Activated T-helper 2 cell treated with anti-CD3 and anti-CD28 coated beads, Interferon-gamma antibody, Interleukin-2, Interleukin-4, amounts not matched to agents 10 μg/mL and 5 μg/mL and 100 μg/mL, durations not matched to agents 14 hours and 24 hours and 36 hours (primary cell): ENCODE measurements at regions not wholly inside any gene's neighbourhood (a gene's known extent, or its start where the extent isn't known, plus 50 kb on each side); places are given as distances from the start of the nearest gene placed in this dataset.

Source experiments
- DNase-seq: peaks from one replicate; pipeline ENCODE4 v3.0.0; 2021; ENCODE audit warnings: low spot score
- H3K27ac Mint-ChIP-seq: one replicate; pipeline ENCODE4 v1.8.0; 2021; ENCODE audit warnings: mixed read lengths
- H3K27me3 Mint-ChIP-seq: one replicate; pipeline ENCODE4 v1.8.0; 2021; ENCODE audit warnings: low read depth, mixed read lengths
- H3K36me3 Mint-ChIP-seq: one replicate; pipeline ENCODE4 v1.8.0; 2021; ENCODE audit warnings: low read depth, mixed read lengths
- H3K4me1 Mint-ChIP-seq: one replicate; pipeline ENCODE4 v1.8.0; 2021; ENCODE audit warnings: low read depth, mixed read lengths
- H3K4me3 Mint-ChIP-seq: one replicate; pipeline ENCODE4 v1.8.0; 2021; ENCODE audit warnings: low read depth, mild to moderate bottlenecking, moderate library complexity, mixed read lengths
- H3K9me3 Mint-ChIP-seq: one replicate; pipeline ENCODE4 v1.8.0; 2021; ENCODE audit warnings: mixed read lengths
- intact Hi-C: fragments of 100-400 bp; cut with micrococcal nuclease; formaldehyde crosslinking; loops from one replicate; pipeline ENCODE4 v1.15.1; 2023

- H3K9me3 Mint-ChIP-seq = peaks cover 8% of the 10 kb centered on the region
- no peak overlapping the region for H3K27ac Mint-ChIP-seq
- no peaks in the 10 kb centered on the region for H3K4me1 Mint-ChIP-seq
- H3K4me3 Mint-ChIP-seq = no peak overlapping the region
- H3K27me3 Mint-ChIP-seq = no peaks in the 10 kb centered on the region
- no peak for DNase-seq
- H3K36me3 Mint-ChIP-seq = peaks cover 4% of the 10 kb centered on the region
- intact Hi-C loops = no loop called here
Observed at GRCh38 chr3:189491831-189492230, 139.4 kb upstream of the TP63 start.

GRCh38 chr3:189493271-189493670 lies 137.9 kb upstream of the TP63 start:
- Mint-ChIP-seq H3K9me3 (peaks cover 8% of the 10 kb centered on the region), H3K27ac (no peak overlapping the region), H3K4me1 (no peaks in the 10 kb centered on the region), H3K27me3 (no peaks in the 10 kb centered on the region), H3K36me3 (peaks cover 4% of the 10 kb centered on the region), H3K4me3 (no peak overlapping the region)
- intact Hi-C loops = no loop called here
- DNase-seq = no peak

DNA sequence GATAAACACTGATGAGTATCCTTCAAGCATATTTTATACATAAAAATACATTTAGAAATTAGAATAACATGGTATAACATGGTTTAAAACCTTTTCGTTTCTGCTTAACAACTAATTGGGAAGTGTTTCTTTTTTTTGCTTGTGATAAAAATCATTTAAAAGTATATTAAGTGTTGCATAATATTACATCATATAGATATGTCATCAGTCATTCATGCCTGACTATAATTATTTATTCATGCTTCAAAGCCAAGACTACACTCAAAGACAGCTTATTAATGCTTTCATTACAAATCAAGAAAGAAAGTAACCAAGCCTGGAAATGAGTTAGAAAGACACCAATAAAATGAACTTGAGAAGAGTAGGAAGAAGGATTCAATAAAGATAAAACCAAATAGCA lies 136.6 kb upstream of the TP63 start:
- no peak overlapping the region for H3K4me3 Mint-ChIP-seq
- intact Hi-C loops = no loop called here

DNA sequence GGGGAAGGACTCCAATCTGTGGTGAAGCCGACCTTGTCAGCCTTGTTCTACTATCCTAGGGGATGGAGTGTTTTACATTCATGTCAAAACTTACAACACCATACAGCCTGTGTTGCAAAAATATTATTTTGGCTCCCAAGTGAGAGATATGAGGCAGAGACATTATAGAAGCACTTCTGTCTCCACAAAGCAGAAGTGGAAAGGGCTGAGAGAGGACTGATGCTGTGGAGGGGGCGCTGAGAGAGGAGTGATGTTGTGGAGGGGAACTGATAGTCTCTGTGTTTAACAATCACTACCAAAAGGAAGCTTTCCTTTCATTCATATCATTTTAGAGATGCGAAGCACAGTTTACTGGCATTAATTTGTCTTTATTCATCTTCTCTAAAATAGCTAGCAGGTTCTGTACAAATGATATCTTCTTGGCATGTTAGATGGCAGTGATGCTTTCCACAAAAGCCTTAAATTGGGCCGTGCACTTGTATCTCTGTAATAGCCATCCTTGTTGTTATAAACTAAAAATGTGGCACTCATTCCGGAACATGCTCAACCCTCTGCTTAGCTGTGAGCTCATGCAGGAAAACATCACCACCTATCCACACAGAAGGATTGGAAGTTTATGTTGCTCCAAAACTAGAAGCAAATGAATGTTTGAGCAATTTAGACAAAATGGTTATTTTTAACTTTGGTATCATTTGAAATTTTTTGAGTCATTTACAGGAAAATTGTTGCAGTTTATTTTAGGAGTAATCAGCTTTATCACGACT lies 134.6 kb upstream of the TP63 start:
- Mint-ChIP-seq H3K27ac (no peak overlapping the region), H3K27me3 (no peaks in the 10 kb centered on the region), H3K4me3 (no peak overlapping the region), H3K9me3 (peaks cover 17% of the 10 kb centered on the region), H3K4me1 (peaks cover 10% of the 10 kb centered on the region), H3K36me3 (peaks cover 17% of the 10 kb centered on the region)
- intact Hi-C loops = no loop called here
- DNase-seq = no peak

More for the DNA sequence above, 136.6 kb upstream of the TP63 start:
- DNase-seq = no peak
- no peak overlapping the region for H3K27ac Mint-ChIP-seq
- peaks cover 10% of the 10 kb centered on the region for H3K9me3 Mint-ChIP-seq
- H3K4me1 Mint-ChIP-seq = peaks cover 2% of the 10 kb centered on the region
- H3K27me3 Mint-ChIP-seq = no peaks in the 10 kb centered on the region
- H3K36me3 Mint-ChIP-seq = peaks cover 12% of the 10 kb centered on the region

GRCh38 chr3:189498995-189499704 lies 132.0 kb upstream of the TP63 start:
- peaks cover 27% of the 10 kb centered on the region for H3K4me1 Mint-ChIP-seq
- intact Hi-C loops = no loop called here
- H3K4me3 Mint-ChIP-seq = no peak overlapping the region
- H3K27ac Mint-ChIP-seq = no peak overlapping the region
- H3K9me3 Mint-ChIP-seq = peaks cover 15% of the 10 kb centered on the region
- DNase-seq = no peak
- H3K27me3 Mint-ChIP-seq = no peaks in the 10 kb centered on the region
- H3K36me3 Mint-ChIP-seq = peaks cover 17% of the 10 kb centered on the region

DNA sequence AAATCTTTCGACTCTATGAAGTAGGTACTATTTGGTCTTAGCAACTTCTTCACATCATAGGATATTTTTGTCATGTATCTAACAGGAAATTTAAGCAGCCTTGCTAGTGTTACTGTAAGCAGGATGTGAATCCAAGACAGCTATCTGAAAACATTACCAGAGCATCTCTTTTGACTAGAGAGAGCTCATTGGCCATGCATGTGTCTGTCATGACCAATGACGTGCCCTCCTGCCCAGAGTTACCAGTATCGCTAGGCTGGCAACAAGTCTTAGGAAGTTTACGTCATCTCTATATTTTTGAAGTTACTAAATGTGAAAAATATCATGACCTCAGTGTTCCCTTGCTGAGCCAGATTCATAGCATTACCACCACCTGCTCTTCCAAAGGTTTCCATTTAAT lies 130.9 kb upstream of the TP63 start:
- intact Hi-C loops = no loop called here
- Mint-ChIP-seq H3K4me1 (peaks cover 35% of the 10 kb centered on the region), H3K27me3 (no peaks in the 10 kb centered on the region), H3K36me3 (peaks cover 26% of the 10 kb centered on the region), H3K27ac (no peak overlapping the region), H3K9me3 (peaks cover 20% of the 10 kb centered on the region), H3K4me3 (no peak overlapping the region)
- DNase-seq = no peak

DNA sequence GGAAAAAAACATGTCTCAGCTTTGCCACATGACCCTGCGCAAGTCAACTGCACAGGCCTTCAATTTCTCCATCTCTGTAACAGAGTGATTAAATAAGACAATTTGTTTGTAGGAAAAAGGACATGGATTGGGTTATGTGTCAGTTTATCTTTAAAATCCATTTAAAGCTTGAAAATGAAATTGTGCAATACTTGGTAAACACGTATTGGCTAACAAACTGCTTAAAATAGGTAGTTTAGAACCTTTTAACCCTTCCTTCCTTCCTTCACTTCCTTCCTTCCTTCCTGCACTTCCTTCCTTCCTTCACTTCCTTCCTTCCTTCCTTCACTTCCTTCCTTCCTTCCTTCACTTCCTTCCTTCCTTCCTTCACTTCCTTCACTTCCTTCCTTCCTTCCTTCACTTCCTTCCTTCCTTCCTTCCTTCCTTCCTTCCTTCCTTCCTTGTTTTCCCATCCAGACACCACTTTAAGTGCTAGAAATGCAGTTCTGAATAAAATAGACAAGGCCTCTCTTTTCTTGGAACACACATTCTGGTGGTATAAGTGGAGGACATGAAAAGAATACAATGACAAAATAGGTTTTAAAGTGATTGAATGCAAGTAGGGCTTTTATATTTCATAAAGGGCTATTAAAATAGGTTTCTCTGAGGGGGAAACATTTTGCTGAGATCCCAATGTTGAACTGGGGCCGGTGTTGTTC lies 130.2 kb upstream of the TP63 start:
- Mint-ChIP-seq H3K9me3 (peaks cover 20% of the 10 kb centered on the region), H3K27ac (no peak overlapping the region), H3K4me3 (no peak overlapping the region), H3K36me3 (peaks cover 33% of the 10 kb centered on the region), H3K4me1 (peaks cover 35% of the 10 kb centered on the region), H3K27me3 (no peaks in the 10 kb centered on the region)
- DNase-seq = no peak
- intact Hi-C loops = no loop called here

DNA sequence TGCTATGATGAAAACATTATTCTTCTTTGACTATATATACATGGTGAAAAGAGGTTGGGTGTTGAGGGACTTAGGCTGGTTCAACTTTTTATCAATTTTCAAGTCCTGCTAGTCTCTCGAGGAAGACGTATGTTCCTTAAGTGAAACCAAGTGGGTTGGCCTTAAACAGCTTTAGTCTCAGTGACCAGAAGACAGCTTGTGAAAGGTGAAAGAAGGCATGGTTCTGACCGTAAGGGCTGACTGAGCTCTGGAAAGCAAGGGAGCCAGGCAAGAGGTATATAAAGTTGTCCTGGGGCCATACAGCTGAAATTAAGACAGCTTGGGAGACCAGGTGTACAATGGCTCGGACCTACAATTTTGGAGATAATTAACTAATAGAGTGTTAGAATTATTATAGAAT lies 128.9 kb upstream of the TP63 start:
- intact Hi-C loops = loop anchor here (1.0 to 2.0 kb wide), 6 partner anchors 15 to 178 kb away; no protein-coding TSS in a partner anchor
- Mint-ChIP-seq H3K4me1 (peaks cover 38% of the 10 kb centered on the region), H3K27ac (peak overlapping the region; percentile 54), H3K4me3 (no peak overlapping the region), H3K27me3 (no peaks in the 10 kb centered on the region), H3K9me3 (peaks cover 28% of the 10 kb centered on the region), H3K36me3 (peaks cover 42% of the 10 kb centered on the region)
- DNase-seq = no peak

- peaks cover 41% of the 10 kb centered on the region for H3K4me1 Mint-ChIP-seq
- no peak overlapping the region for H3K4me3 Mint-ChIP-seq
- no peak for DNase-seq
- H3K9me3 Mint-ChIP-seq = peaks cover 31% of the 10 kb centered on the region
- H3K36me3 Mint-ChIP-seq = peaks cover 46% of the 10 kb centered on the region
- intact Hi-C loops = loop anchor here (1.0 to 2.0 kb wide), 7 partner anchors 14 to 178 kb away; no protein-coding TSS in a partner anchor
- peak overlapping the region; percentile 30 for H3K27ac Mint-ChIP-seq
- no peaks in the 10 kb centered on the region for H3K27me3 Mint-ChIP-seq
Observed at GRCh38 chr3:189502676-189503257, 128.4 kb upstream of the TP63 start.

DNA sequence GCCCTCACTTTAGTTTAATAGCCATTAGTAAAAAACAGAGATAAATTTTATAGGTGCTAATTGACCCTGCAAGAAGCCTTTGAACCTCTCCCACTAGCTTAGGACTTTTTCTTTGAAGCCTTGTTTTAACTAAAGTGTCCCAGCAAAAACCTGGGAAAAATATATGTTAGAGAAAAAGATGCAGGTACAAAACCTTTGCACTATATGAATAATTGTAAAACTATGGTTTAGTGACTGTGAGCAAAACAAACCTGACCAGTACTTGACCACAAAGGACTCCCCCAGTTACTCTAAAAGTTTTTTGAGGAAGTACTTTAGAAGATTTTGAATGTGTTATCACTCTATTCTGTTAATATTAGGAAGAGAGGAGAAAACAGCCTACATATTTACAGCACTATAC lies 123.3 kb upstream of the TP63 start:
- intact Hi-C loops = no loop called here

DNA sequence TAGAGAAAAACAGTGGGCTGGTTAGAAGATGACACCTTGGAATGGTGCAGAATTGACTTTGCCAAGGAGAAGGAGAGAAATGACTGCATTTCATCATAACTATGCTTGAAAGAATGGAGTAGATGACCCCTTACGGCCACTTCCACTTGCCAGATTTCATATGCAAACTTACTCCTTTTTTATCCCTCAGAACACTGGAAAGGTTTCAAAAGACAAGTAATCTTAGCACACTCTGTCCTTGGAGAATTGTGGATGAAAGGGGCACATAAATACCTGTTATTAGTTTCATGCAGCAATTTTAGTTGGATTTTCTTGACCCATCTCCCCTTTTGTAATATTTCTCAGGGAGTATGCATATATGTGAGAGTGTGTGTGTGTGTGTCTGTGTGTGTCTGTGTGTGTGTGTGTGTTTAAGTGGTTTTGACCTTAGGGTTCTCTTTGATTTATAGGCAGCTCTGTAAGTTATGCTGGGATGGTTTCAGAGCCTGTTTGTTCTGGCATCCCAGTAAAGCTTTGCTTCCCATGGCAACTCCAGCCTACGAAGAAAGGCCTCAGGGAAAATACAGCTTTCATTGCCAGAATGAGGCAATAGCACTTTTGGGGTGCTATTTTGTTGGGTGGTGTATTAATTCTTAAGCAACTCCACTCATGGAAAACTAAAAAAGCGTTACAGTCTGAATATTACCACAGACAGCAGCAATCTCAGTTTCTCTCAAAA lies 122.2 kb upstream of the TP63 start:
- Mint-ChIP-seq H3K27me3 (no peaks in the 10 kb centered on the region), H3K9me3 (peaks cover 23% of the 10 kb centered on the region), H3K36me3 (peaks cover 34% of the 10 kb centered on the region), H3K27ac (no peak overlapping the region), H3K4me3 (no peak overlapping the region), H3K4me1 (peaks cover 24% of the 10 kb centered on the region)
- no peak for DNase-seq
- intact Hi-C loops = no loop called here

More for the DNA sequence above, 123.3 kb upstream of the TP63 start:
- DNase-seq = no peak
- Mint-ChIP-seq H3K27me3 (no peaks in the 10 kb centered on the region), H3K36me3 (peaks cover 34% of the 10 kb centered on the region), H3K4me1 (peaks cover 27% of the 10 kb centered on the region), H3K9me3 (peaks cover 23% of the 10 kb centered on the region), H3K27ac (no peak overlapping the region), H3K4me3 (no peak overlapping the region)

- Mint-ChIP-seq H3K4me1 (peaks cover 20% of the 10 kb centered on the region), H3K36me3 (peaks cover 20% of the 10 kb centered on the region), H3K4me3 (no peak overlapping the region), H3K27me3 (no peaks in the 10 kb centered on the region), H3K27ac (no peak overlapping the region), H3K9me3 (peaks cover 29% of the 10 kb centered on the region)
- intact Hi-C loops = no loop called here
- DNase-seq = no peak
Observed at GRCh38 chr3:189512039-189512438, 119.2 kb upstream of the TP63 start.
